Fibroblast of skin of back (primary cell): ENCODE measurements at regions not wholly inside any gene's neighbourhood (a gene's known extent, or its start where the extent isn't known, plus 50 kb on each side); places are given as distances from the start of the nearest gene placed in this dataset.

Source experiments
- DNase-seq: peaks from one replicate; pipeline ENCODE4 v3.0.0-alpha.2; 2013

- DNase-seq, result no peak
These were observed 165.7 kb upstream of the DMRT1 start for GRCh38 chr9:675697-676370.

- DNase-seq, result no peak
These were observed 164.6 kb upstream of the DMRT1 start for GRCh38 chr9:676780-677438.

GRCh38 chr9:677461-678097 is 163.9 kb upstream of the DMRT1 start:
- no peak for DNase-seq

GRCh38 chr9:678897-679296 is 162.6 kb upstream of the DMRT1 start:
- no peak for DNase-seq

- DNase-seq, result no peak
These were observed 162.0 kb upstream of the DMRT1 start for GRCh38 chr9:679462-679861.

GRCh38 chr9:680106-680505 is 161.4 kb upstream of the DMRT1 start:
- DNase-seq, result no peak

- no peak for DNase-seq
These were observed 158.6 kb upstream of the DMRT1 start for GRCh38 chr9:682633-683508.

GRCh38 chr9:683509-684021 is 157.9 kb upstream of the DMRT1 start:
- no peak for DNase-seq

- peak; percentile 54 for DNase-seq
These were observed 157.2 kb upstream of the DMRT1 start for GRCh38 chr9:684054-684890.

GRCh38 chr9:684941-685340 is 156.6 kb upstream of the DMRT1 start:
- peak; percentile 93 for DNase-seq

GRCh38 chr9:686321-686813 is 155.1 kb upstream of the DMRT1 start:
- DNase-seq, result peak; percentile 30

- no peak for DNase-seq
These were observed 154.3 kb upstream of the DMRT1 start for GRCh38 chr9:687034-687785.

GRCh38 chr9:687994-688393 is 153.5 kb upstream of the DMRT1 start:
- DNase-seq, result no peak

- no peak for DNase-seq
These were observed 150.9 kb upstream of the DMRT1 start for GRCh38 chr9:690517-691111.

- DNase-seq, result no peak
These were observed 149.6 kb upstream of the DMRT1 start for GRCh38 chr9:691825-692400.

- no peak for DNase-seq
These were observed 148.8 kb upstream of the DMRT1 start for GRCh38 chr9:692636-693129.

GRCh38 chr9:693201-694091 is 148.1 kb upstream of the DMRT1 start:
- DNase-seq, result peak; percentile 73

GRCh38 chr9:694092-694402 is 147.4 kb upstream of the DMRT1 start:
- no peak for DNase-seq
